ENCODE measurements at regions not wholly inside any gene's neighbourhood (a gene's known extent, or its start where the extent isn't known, plus 50 kb on each side); places are given as distances from the start of the nearest gene placed in this dataset.

- TF ChIP-seq CTCF (conservative IDR thresholded peaks at IDR 0.05; ENCODE audit: low read length) (no peak), EZH2phosphoT487 (IDR thresholded peaks at IDR 0.05; ENCODE audit: borderline replicate concordance) (no peak)
Observed at GRCh38 chr2:140178234-140178633, 1398.0 kb upstream of the NXPH2 start.
